ENCODE measurements at regions not wholly inside any gene's neighbourhood (a gene's known extent, or its start where the extent isn't known, plus 50 kb on each side); places are given as distances from the start of the nearest gene placed in this dataset.

DNA sequence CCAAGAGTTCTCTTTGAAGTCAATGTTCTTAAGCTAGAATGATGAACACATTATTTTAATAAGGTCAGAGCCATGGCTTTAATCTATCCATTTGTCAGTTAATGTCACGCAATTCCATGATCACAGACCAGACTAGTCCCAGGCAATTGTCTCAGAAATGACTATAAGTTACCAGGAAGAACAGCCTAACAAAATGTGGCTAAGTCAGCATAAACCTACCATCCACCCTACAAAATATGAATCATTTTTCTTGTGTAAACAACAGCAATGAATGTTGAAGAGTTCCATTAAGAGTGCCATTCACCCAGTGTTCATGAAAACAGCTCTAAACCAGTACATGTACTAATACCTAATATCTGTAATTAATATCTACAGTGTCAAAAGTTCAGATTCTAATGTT, 127.5 kb downstream of the KCTD12 start:
- H3K4me1 ChIP-seq, result peaks cover 0 to 19% of the 10 kb centered on the region in 2 donors
- H3K36me3 ChIP-seq, result no peaks in the 10 kb centered on the region
- TF ChIP-seq, protein P1, sequence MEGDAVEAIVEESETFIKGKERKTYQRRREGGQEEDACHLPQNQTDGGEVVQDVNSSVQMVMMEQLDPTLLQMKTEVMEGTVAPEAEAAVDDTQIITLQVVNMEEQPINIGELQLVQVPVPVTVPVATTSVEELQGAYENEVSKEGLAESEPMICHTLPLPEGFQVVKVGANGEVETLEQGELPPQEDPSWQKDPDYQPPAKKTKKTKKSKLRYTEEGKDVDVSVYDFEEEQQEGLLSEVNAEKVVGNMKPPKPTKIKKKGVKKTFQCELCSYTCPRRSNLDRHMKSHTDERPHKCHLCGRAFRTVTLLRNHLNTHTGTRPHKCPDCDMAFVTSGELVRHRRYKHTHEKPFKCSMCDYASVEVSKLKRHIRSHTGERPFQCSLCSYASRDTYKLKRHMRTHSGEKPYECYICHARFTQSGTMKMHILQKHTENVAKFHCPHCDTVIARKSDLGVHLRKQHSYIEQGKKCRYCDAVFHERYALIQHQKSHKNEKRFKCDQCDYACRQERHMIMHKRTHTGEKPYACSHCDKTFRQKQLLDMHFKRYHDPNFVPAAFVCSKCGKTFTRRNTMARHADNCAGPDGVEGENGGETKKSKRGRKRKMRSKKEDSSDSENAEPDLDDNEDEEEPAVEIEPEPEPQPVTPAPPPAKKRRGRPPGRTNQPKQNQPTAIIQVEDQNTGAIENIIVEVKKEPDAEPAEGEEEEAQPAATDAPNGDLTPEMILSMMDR (IDR thresholded peaks at IDR 0.05), result no peak
- no peak for DNase-seq (ENCODE audit: low spot score)
- H3K9me3 ChIP-seq, result no peaks in the 10 kb centered on the region
- H3K4me3 ChIP-seq, result no peak overlapping the region
- H3K27ac ChIP-seq, result no peak overlapping the region
- H3K27me3 ChIP-seq, result no peaks in the 10 kb centered on the region

DNA sequence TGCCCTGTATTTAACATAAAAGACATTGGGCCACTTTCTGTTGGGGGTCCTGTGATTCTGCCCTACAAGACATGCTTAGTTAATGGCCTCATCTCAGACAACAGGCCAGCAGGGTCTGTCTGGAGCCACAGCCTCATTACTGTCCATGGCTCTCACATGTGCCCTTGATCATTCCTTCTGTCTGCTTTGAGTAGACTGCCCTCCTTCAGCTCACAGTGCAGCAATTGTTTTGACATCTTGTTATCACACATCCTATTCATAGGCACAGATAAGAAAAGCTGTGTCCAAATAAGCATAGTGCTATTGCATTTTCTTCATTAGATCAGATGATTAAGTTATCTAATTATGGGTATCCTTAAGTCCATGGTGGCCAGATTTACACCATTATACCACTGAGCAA, 127.9 kb downstream of the KCTD12 start:
- Histone ChIP-seq H3K27me3 (no peaks in the 10 kb centered on the region), H3K9me3 (no peaks in the 10 kb centered on the region), H3K36me3 (no peaks in the 10 kb centered on the region), H3K27ac (no peak overlapping the region), H3K4me3 (no peak overlapping the region), H3K4me1 (peaks cover 0 to 19% of the 10 kb centered on the region in 2 donors)
- no peak for DNase-seq (ENCODE audit: low spot score)
- TF ChIP-seq, protein P1 (IDR thresholded peaks at IDR 0.05), result no peak

DNA sequence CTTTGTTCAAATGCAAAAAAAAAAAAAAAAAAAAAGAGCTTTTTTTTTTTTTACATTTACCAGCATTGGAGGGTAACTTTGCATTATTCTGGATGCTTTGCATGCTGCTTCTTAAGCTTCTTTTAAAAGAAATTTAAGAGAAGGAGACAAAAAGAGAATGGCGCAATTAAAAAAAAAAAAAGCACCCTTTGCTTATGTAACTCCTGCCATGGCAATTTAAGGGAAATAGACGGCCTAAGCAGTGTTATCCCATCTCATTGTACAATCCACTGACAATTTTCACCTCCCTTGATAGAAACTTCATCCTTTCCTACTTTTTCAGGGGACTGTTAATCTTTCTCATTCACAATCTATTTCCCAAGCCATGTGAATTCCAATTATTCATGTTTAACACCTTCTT, 129.8 kb downstream of the KCTD12 start:
- H3K36me3 ChIP-seq, result no peaks in the 10 kb centered on the region
- TF ChIP-seq, protein P1 (IDR thresholded peaks at IDR 0.05), result no peak
- peaks cover 0 to 14% of the 10 kb centered on the region in 2 donors for H3K4me1 ChIP-seq
- H3K27ac ChIP-seq, result no peak overlapping the region
- no peaks in the 10 kb centered on the region for H3K9me3 ChIP-seq
- DNase-seq (ENCODE audit: low spot score), result no peak
- no peak overlapping the region for H3K4me3 ChIP-seq
- H3K27me3 ChIP-seq, result no peaks in the 10 kb centered on the region

DNA sequence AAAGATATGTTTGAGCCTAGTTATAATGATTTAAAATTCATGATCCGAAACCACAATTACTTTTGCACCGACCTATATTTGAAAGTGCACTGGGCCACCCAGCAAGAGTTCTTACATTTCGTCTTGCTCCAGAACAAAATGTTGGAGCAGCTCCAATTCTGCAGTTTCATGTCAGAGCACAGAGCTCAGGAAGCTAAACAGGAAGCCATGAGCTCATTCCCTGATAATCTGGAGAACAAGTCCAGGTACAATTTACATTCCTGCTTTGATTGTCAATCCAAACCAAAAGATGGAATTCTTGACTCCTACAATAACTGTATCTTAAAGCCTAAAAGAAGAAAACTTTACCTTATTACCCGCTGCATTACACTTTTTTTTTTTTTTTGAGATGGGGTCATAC, 131.8 kb downstream of the KCTD12 start:
- no peaks in the 10 kb centered on the region for H3K9me3 ChIP-seq
- no peaks in the 10 kb centered on the region for H3K27me3 ChIP-seq
- H3K4me3 ChIP-seq, result no peak overlapping the region
- peaks cover 0 to 14% of the 10 kb centered on the region in 2 donors for H3K4me1 ChIP-seq
- DNase-seq (ENCODE audit: low spot score), result no peak
- H3K36me3 ChIP-seq, result no peaks in the 10 kb centered on the region
- H3K27ac ChIP-seq, result peak overlapping the region; percentile 4 to 17
- TF ChIP-seq, protein P1 (IDR thresholded peaks at IDR 0.05), result no peak

DNA sequence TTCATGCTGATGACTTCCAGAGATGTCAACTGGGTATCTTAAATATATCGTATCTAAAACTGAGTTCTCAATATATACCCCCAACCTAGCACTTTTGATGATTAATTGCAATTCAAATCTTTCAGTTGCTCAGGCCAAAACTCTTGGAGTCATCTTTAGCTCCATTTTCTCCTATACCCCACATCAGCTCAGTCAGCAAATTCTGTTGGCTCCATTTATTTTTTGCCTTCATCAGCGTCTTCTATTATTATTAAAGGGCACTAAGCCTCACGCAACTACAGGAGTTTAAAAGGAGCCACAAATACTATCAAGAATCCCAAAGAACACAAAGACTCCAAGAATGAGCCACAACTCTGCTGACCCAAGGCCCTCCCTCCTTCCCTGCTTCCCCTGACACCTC, 134.9 kb downstream of the KCTD12 start:
- H3K9me3 ChIP-seq, result no peaks in the 10 kb centered on the region
- DNase-seq (ENCODE audit: low spot score), result no peak
- TF ChIP-seq, protein P1 (IDR thresholded peaks at IDR 0.05), result no peak
- no peak overlapping the region for H3K4me3 ChIP-seq
- peaks cover 0 to 8% of the 10 kb centered on the region in 2 donors for H3K4me1 ChIP-seq
- H3K27ac ChIP-seq, result no peak overlapping the region
- no peaks in the 10 kb centered on the region for H3K27me3 ChIP-seq
- H3K36me3 ChIP-seq, result no peaks in the 10 kb centered on the region

DNA sequence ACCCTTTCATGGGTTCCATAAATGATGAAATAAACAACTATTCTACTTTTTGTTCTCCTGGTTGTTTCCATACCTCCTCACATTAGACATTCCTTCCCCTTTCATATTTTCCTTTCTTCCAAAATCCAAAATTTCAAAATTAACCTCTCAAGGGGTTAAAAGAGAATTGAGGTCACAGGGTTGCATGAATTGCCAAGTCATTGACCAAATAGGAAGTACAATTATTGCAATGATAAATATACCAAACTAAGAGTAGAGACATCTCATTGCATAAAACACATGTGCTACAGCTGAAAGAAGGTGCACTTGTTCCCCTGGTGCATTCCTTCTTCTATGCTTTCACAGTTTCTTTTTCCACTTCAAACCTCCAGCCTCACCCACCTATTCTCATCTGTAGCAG, 136.1 kb downstream of the KCTD12 start:
- H3K4me3 ChIP-seq, result no peak overlapping the region
- TF ChIP-seq, protein P1 (IDR thresholded peaks at IDR 0.05), result no peak

More for the DNA sequence above, 136.1 kb downstream of the KCTD12 start:
- Histone ChIP-seq H3K36me3 (no peaks in the 10 kb centered on the region), H3K27ac (no peak overlapping the region), H3K27me3 (no peaks in the 10 kb centered on the region), H3K4me1 (peaks cover 0 to 7% of the 10 kb centered on the region in 2 donors), H3K9me3 (no peaks in the 10 kb centered on the region)
- DNase-seq (ENCODE audit: low spot score), result no peak

Data from right atrium auricular region (tissue), 2 donors.